HAP-1 (cell line): ENCODE measurements at regions not wholly inside any gene's neighbourhood (a gene's known extent, or its start where the extent isn't known, plus 50 kb on each side); places are given as distances from the start of the nearest gene placed in this dataset.

Experiments
- DNase-seq, 2 experiments: peaks; one replicate each; pipeline ENCODE4 v3.0.0-alpha.2; 2016 to 2020; ENCODE audit warnings: low spot score in 2 of 2
- H3K27me3 ChIP-seq: fragments of 250-450 bp; sonication (Bioruptor Pico); 2 replicates; pipeline ENCODE4 v1.5.1; 2020; ENCODE audit warnings: low read depth, mild to moderate bottlenecking, moderate library complexity
- H3K36me3 ChIP-seq: fragments of 250-450 bp; sonication (Bioruptor Pico); replicated peaks from 2 replicates; pipeline ENCODE4 v1.5.1; 2020; ENCODE audit warnings: mild to moderate bottlenecking
- H3K4me1 ChIP-seq: fragments of 250-450 bp; sonication (Bioruptor Pico); 2 replicates; pipeline ENCODE4 v1.5.1; 2020; ENCODE audit warnings: mild to moderate bottlenecking
- H3K4me3 ChIP-seq: fragments of 250-450 bp; sonication (Bioruptor Pico); 2 replicates; pipeline ENCODE4 v1.5.1; 2020; ENCODE audit warnings: mild to moderate bottlenecking, moderate library complexity
- H3K9me3 ChIP-seq: fragments of 250-450 bp; sonication (Bioruptor Pico); 2 replicates; pipeline ENCODE4 v1.5.1; 2020; ENCODE audit warnings: mild to moderate bottlenecking, moderate library complexity
- in situ Hi-C: fragments of 300-500 bp; cut with MboI; formaldehyde crosslinking; loops from 3 replicates; pipeline ENCODE4 v1.14.3; 2020; ENCODE audit warnings: low sequenced_read_pairs, inconsistent platforms, mixed read lengths

- Histone ChIP-seq H3K36me3 (no peaks in the 10 kb centered on the region), H3K27me3 (no peaks in the 10 kb centered on the region)
- in situ Hi-C loops: no loop called here
Observed at GRCh38 chr5:51872144-51872543, 488.9 kb downstream of the ISL1 start.

GRCh38 chr5:51881901-51882300 is 498.7 kb downstream of the ISL1 start:
- Histone ChIP-seq H3K4me3 (no peak overlapping the region), H3K36me3 (no peaks in the 10 kb centered on the region), H3K9me3 (no peaks in the 10 kb centered on the region), H3K4me1 (peaks cover 23% of the 10 kb centered on the region), H3K27me3 (no peaks in the 10 kb centered on the region)
- in situ Hi-C loops: no loop called here
- DNase-seq: peak; percentile 53 to 95

More at GRCh38 chr5:51872144-51872543, 488.9 kb downstream of the ISL1 start:
- Histone ChIP-seq H3K4me3 (no peak overlapping the region), H3K4me1 (no peaks in the 10 kb centered on the region), H3K9me3 (peaks cover 8% of the 10 kb centered on the region; the same call in 1 of the 2 replicates)
- DNase-seq: no peak

GRCh38 chr5:51882647-51883046 is 499.4 kb downstream of the ISL1 start:
- in situ Hi-C loops: no loop called here
- Histone ChIP-seq H3K27me3 (no peaks in the 10 kb centered on the region), H3K4me1 (peaks cover 23% of the 10 kb centered on the region), H3K9me3 (no peaks in the 10 kb centered on the region), H3K4me3 (no peak overlapping the region), H3K36me3 (no peaks in the 10 kb centered on the region)
- DNase-seq: peak in 1 of 2 experiments; percentile 3

GRCh38 chr5:51889703-51890102 is 506.5 kb downstream of the ISL1 start:
- no peaks in the 10 kb centered on the region for H3K36me3 ChIP-seq
- H3K9me3 ChIP-seq: no peaks in the 10 kb centered on the region
- in situ Hi-C loops: no loop called here
- H3K4me3 ChIP-seq: no peak overlapping the region
- no peaks in the 10 kb centered on the region for H3K4me1 ChIP-seq
- H3K27me3 ChIP-seq: no peaks in the 10 kb centered on the region
- DNase-seq: no peak

GRCh38 chr5:51890435-51891116 is 507.3 kb downstream of the ISL1 start:
- in situ Hi-C loops: no loop called here
- Histone ChIP-seq H3K36me3 (no peaks in the 10 kb centered on the region), H3K9me3 (no peaks in the 10 kb centered on the region), H3K4me1 (no peaks in the 10 kb centered on the region), H3K27me3 (no peaks in the 10 kb centered on the region), H3K4me3 (no peak overlapping the region)
- DNase-seq: no peak

- no peaks in the 10 kb centered on the region for H3K4me1 ChIP-seq
- no peaks in the 10 kb centered on the region for H3K27me3 ChIP-seq
- in situ Hi-C loops: no loop called here
- DNase-seq: no peak
- H3K9me3 ChIP-seq: no peaks in the 10 kb centered on the region
- no peak overlapping the region for H3K4me3 ChIP-seq
- no peaks in the 10 kb centered on the region for H3K36me3 ChIP-seq
Observed at GRCh38 chr5:51892680-51893079, 509.4 kb downstream of the ISL1 start.

GRCh38 chr5:51895834-51896233 is 512.6 kb downstream of the ISL1 start:
- Histone ChIP-seq H3K9me3 (no peaks in the 10 kb centered on the region), H3K4me3 (no peak overlapping the region), H3K27me3 (no peaks in the 10 kb centered on the region), H3K36me3 (no peaks in the 10 kb centered on the region), H3K4me1 (no peaks in the 10 kb centered on the region)
- no peak for DNase-seq
- in situ Hi-C loops: no loop called here

- peaks cover 16% of the 10 kb centered on the region for H3K4me1 ChIP-seq
- peak; percentile 10 to 81 for DNase-seq
- H3K36me3 ChIP-seq: no peaks in the 10 kb centered on the region
- no peaks in the 10 kb centered on the region for H3K27me3 ChIP-seq
- H3K4me3 ChIP-seq: no peak overlapping the region
- no peaks in the 10 kb centered on the region for H3K9me3 ChIP-seq
- in situ Hi-C loops: no loop called here
Observed at GRCh38 chr5:51902512-51902911, 519.3 kb downstream of the ISL1 start.

GRCh38 chr5:51908215-51908614 is 525.0 kb downstream of the ISL1 start:
- H3K36me3 ChIP-seq: no peaks in the 10 kb centered on the region
- no peak overlapping the region for H3K4me3 ChIP-seq
- no peaks in the 10 kb centered on the region for H3K9me3 ChIP-seq
- in situ Hi-C loops: no loop called here
- DNase-seq: no peak
- H3K4me1 ChIP-seq: no peaks in the 10 kb centered on the region
- H3K27me3 ChIP-seq: no peaks in the 10 kb centered on the region

GRCh38 chr5:51944500-51945125 is 561.4 kb downstream of the ISL1 start:
- H3K9me3 ChIP-seq: peaks cover 8% of the 10 kb centered on the region
- H3K4me1 ChIP-seq: no peaks in the 10 kb centered on the region
- H3K27me3 ChIP-seq: no peaks in the 10 kb centered on the region
- H3K4me3 ChIP-seq: no peak overlapping the region
- DNase-seq: no peak
- in situ Hi-C loops: no loop called here
- no peaks in the 10 kb centered on the region for H3K36me3 ChIP-seq

- H3K36me3 ChIP-seq: no peaks in the 10 kb centered on the region
- in situ Hi-C loops: no loop called here
- no peak for DNase-seq
- no peaks in the 10 kb centered on the region for H3K4me1 ChIP-seq
- no peak overlapping the region for H3K4me3 ChIP-seq
- no peaks in the 10 kb centered on the region for H3K9me3 ChIP-seq
- H3K27me3 ChIP-seq: no peaks in the 10 kb centered on the region
Observed at GRCh38 chr5:51958473-51958872, 575.2 kb downstream of the ISL1 start.

GRCh38 chr5:51960617-51961121 is 577.4 kb downstream of the ISL1 start:
- no peak overlapping the region for H3K4me3 ChIP-seq
- peak in 1 of 2 experiments; percentile 37 for DNase-seq
- in situ Hi-C loops: no loop called here
- H3K9me3 ChIP-seq: no peaks in the 10 kb centered on the region
- H3K36me3 ChIP-seq: no peaks in the 10 kb centered on the region
- H3K4me1 ChIP-seq: no peaks in the 10 kb centered on the region
- H3K27me3 ChIP-seq: no peaks in the 10 kb centered on the region

- no peaks in the 10 kb centered on the region for H3K4me1 ChIP-seq
- in situ Hi-C loops: no loop called here
- no peak for DNase-seq
Observed at GRCh38 chr5:51961154-51961562, 577.9 kb downstream of the ISL1 start.

GRCh38 chr5:51968756-51969155 is 585.5 kb downstream of the ISL1 start:
- Histone ChIP-seq H3K4me1 (no peaks in the 10 kb centered on the region), H3K36me3 (no peaks in the 10 kb centered on the region), H3K9me3 (no peaks in the 10 kb centered on the region), H3K27me3 (no peaks in the 10 kb centered on the region), H3K4me3 (no peak overlapping the region)
- in situ Hi-C loops: no loop called here
- no peak for DNase-seq

More at GRCh38 chr5:51961154-51961562, 577.9 kb downstream of the ISL1 start:
- Histone ChIP-seq H3K9me3 (no peaks in the 10 kb centered on the region), H3K27me3 (no peaks in the 10 kb centered on the region), H3K4me3 (no peak overlapping the region), H3K36me3 (no peaks in the 10 kb centered on the region)
